AG09319 (cell line): ENCODE measurements at regions not wholly inside any gene's neighbourhood (a gene's known extent, or its start where the extent isn't known, plus 50 kb on each side); places are given as distances from the start of the nearest gene placed in this dataset.
A peak's percentile ranks its signal among the peaks of the same experiment; 100 is the strongest.

Experiments used
- DNase-seq: peaks from one replicate; pipeline ENCODE4 v3.0.0-alpha.2; 2010; ENCODE audit warnings: low read depth; ENCODE audit errors: extremely low read depth
- TF ChIP-seq, protein P1 (sequence below): IDR thresholded peaks from 2 replicates; pipeline ENCODE4 v1.5.1; 2011; ENCODE audit warnings: low read depth, mild to moderate bottlenecking, inconsistent platforms, low read length, moderate library complexity

DNA sequence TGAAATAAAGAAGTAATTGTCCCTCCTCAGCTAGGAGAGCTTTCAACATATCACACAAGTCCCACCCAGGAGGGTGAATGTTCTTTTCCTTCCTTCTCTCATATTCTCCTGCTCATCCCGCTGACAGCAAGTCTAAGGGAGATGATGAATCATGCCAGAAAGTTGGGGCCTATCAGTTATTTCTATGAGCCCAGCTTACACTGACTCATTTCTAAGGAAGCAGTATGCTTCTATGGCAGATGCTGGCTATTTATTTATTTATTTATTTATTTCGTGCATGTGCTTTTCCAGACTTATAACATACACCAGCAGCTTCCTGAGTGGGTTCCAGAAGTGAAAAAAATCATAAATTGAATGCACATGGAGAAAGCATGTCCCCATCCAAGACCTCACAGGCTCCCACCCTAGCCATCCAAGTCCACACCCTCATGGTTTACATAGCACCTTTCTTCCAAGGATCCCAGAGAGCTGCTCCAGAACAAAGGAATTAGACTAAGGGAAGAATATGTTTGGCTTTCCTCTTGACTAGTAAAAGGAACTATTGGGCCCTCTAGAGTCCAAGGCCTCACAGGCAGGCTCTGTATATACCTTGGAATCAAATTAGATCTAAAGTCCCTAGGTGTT lies 1074.2 kb upstream of the ZEB2 start:
- DNase-seq: peak; percentile 63
- TF ChIP-seq, protein P1, sequence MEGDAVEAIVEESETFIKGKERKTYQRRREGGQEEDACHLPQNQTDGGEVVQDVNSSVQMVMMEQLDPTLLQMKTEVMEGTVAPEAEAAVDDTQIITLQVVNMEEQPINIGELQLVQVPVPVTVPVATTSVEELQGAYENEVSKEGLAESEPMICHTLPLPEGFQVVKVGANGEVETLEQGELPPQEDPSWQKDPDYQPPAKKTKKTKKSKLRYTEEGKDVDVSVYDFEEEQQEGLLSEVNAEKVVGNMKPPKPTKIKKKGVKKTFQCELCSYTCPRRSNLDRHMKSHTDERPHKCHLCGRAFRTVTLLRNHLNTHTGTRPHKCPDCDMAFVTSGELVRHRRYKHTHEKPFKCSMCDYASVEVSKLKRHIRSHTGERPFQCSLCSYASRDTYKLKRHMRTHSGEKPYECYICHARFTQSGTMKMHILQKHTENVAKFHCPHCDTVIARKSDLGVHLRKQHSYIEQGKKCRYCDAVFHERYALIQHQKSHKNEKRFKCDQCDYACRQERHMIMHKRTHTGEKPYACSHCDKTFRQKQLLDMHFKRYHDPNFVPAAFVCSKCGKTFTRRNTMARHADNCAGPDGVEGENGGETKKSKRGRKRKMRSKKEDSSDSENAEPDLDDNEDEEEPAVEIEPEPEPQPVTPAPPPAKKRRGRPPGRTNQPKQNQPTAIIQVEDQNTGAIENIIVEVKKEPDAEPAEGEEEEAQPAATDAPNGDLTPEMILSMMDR: peak; percentile 36

DNA sequence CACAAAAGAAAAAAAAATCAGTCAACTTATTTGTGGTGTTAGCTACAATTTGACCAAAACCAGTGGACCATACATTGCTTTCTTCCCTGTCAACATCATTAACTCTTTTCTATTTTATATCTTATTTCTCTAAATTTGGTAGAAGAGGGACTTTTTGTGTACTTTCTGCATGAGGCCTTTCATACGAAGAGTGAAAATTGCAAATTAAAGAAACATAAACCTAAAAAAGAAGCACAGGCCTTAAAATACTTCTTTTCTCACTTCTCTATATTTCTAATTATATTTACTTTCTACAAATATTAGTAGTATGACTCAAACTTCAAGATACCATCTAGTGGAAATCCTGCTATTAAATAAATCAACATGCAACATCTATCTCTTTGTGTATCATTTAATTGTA lies 1073.4 kb upstream of the ZEB2 start:
- TF ChIP-seq, protein P1: no peak
- DNase-seq: no peak

DNA sequence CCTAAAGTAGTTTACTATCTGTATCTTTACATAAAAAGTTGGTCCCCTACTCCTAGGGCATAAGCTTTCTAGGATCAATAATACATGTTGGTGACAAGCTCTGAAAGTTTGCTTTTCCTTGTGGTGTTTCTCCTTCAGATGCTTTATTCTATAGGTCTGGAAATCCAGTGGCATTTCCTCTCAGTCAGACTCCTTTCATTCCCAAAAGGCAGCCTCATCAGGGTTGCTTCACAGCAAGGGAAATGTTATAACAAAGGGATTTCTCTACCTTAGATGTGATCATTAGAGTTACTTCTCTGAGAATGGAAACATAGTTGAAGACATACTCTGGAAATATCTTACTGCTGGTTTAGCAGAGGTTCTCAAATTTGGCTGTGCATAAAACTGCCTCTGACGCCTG lies 1072.4 kb upstream of the ZEB2 start:
- TF ChIP-seq, protein P1: no peak
- no peak for DNase-seq

DNA sequence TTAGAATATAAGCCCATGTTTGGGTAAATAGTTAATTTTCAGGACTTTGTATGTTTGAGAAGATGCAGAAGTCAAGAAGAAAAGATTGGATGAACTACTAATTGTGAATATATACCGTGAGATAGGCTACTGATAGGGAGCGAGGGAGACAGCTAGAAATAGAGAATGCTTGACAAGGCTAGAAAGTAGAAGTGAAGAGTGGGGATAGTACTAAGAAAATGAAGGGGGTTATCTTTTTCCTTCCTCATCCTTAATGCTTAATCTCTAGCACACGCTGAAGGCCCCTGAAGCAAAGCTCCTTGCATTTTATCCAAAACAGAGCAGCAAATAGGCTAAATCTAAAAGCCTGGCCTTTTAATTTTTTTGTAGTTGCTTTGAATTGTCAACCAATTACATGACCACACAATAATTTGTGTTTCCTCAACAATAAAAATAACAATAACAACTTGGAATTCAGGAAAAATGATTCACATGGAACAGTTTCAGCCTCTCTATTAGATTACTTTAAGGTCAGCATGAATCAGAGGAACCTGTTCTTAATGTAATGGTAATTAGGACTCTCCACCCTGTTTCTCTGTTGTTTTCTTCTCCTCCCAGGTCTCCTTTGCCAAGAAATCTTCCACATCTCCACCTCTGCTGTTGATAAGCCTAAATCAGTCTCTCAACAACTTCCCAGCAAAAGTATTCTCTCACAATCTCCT lies 1071.3 kb upstream of the ZEB2 start:
- TF ChIP-seq, protein P1: no peak
- no peak for DNase-seq

DNA sequence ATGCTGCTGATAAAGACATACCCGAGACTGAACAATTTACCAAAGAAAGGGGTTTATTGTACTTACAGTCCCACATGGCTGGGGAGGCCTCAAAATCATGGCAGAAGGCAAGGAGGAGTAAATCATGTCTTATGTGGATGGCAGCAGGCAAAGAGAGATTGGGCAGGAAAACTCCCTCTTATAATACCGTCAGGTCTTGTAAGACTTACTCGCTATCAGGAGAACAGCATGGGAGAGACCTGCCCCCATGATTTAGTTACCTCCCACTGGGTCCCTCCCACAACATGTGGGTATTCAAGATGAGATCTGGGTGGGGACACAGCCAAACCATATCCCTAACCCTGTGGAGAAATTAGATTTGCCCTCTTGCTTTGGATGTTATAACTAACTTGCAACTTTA lies 1068.0 kb upstream of the ZEB2 start:
- TF ChIP-seq, protein P1: no peak
- no peak for DNase-seq

DNA sequence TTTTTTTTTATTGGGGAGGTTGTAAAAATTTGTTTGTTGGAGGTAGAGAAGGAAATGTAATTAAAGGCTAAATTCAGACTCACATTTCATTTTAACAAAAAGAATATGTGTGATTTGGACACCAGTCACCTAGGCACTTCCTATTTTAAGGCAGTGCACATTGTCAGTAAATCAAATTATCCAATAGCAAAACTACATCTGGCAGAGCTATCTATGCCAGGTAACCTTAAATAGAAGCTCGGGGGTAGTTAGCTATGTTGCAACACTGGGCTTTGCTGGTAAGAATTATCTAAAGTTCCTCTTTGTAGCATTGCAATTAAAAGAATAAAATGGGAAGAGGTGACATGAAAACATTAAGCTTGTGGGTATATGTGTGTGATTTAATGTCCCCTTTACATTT lies 1064.4 kb upstream of the ZEB2 start:
- no peak for DNase-seq
- TF ChIP-seq, protein P1: no peak

DNA sequence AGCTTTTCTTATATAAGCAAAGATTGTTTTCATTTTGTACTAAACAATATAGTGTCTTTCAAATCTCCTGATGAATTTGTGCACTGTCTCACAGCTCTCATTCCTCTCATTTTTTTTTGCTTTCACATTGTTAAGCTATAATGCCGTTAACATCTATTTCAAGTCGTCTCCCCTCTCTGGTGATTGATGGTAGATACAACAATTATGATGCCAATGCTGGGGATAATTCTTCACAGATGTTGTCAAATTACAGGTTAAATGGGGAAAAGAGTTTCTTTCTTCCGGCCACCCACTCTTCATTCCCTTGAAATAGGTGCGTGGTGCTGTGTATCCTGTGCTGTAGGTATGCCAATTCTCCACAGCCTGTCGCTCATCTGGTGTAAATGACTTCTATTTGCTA lies 1053.7 kb upstream of the ZEB2 start:
- DNase-seq: no peak
- TF ChIP-seq, protein P1: no peak
